K562 (cell line): ENCODE measurements at regions not wholly inside any gene's neighbourhood (a gene's known extent, or its start where the extent isn't known, plus 50 kb on each side); places are given as distances from the start of the nearest gene placed in this dataset.

Source experiments
- ATAC-seq: fragments of 200-7000 bp; cut with Tn5 transposase; 3 replicates; pipeline ENCODE4 v1.9.1; 2020; ENCODE audit warnings: moderate library complexity
- BruUV-seq: library from RNA; stranded (reverse); fragments of 400-500 nt; replicated peaks from 2 replicates; lab custom pipeline; 2021; lab: Mats Ljungman, UMichigan
- CTCF ChIA-PET: fragments of 300-600 bp; formaldehyde crosslinking; extraction: SDS; loops from one replicate; lab custom pipeline; 2021; ENCODE audit warnings: low intra/inter-chr PET ratio; lab: Yijun Ruan, JAX
- POLR2A ChIA-PET: fragments of 300-600, 350-650 bp; sonication (Branson Sonifier 250); formaldehyde crosslinking; extraction: SDS; loops from one replicate; lab custom pipeline; 2021; ENCODE audit warnings: antibody characterized with exemption, inconsistent platforms; lab: Yijun Ruan, JAX
- DNase-seq, 4 experiments: peaks; one replicate each; pipeline versions ENCODE4 v3.0.0 to v3.0.0-alpha.2; 2011 to 2018; ENCODE audit warnings: low spot score in 3 of 4, mixed read lengths in 3 of 4; ENCODE audit errors: extremely low read depth in 1 of 4
- FAIRE-seq: peaks from 2 replicates; lab custom pipeline; 2011; peaks lifted over from hg19 to GRCh38; lab: Jason Lieb, UNC
- H2AFZ ChIP-seq: 2 replicates; pipeline ENCODE4 v1.6.0; 2011; ENCODE audit warnings: low read depth, low read length, control low read depth, inconsistent platforms
- H3K27ac ChIP-seq: fragments of 200-600 bp; 3 replicates; pipeline ENCODE4 v1.8.0; 2011; ENCODE audit warnings: low read depth, mild to moderate bottlenecking, control low read depth, inconsistent platforms, low read length, moderate library complexity, mixed read lengths; ENCODE audit errors: extremely low read depth
- H3K27me3 ChIP-seq, 2 experiments: fragments of 300-600 bp in 1 of 2; 2 replicates in 1 of 2; 3 replicates in 1 of 2; pipeline versions ENCODE4 v1.6.0 to v1.8.0; 2011; ENCODE audit warnings: inconsistent platforms in 2 of 2, low read length in 2 of 2, mild to moderate bottlenecking in 1 of 2, mixed read lengths in 1 of 2, moderate library complexity in 1 of 2; ENCODE audit not compliant: control insufficient read depth in 2 of 2, insufficient read depth in 2 of 2
- H3K36me3 ChIP-seq: fragments of 300-600 bp; 3 replicates; pipeline ENCODE4 v1.8.0; 2011; ENCODE audit warnings: mild to moderate bottlenecking, low read length, inconsistent platforms; ENCODE audit not compliant: control insufficient read depth, insufficient read depth
- H3K4me1 ChIP-seq, 2 experiments: fragments of 200-600 bp in 1 of 2; replicated peaks in 1 of 2; 2 replicates in 1 of 2; 3 replicates in 1 of 2; pipeline versions ENCODE4 v1.5.1 to v1.8.0; 2011; ENCODE audit warnings: inconsistent platforms in 2 of 2, low read length in 2 of 2, mild to moderate bottlenecking in 1 of 2, mixed read lengths in 1 of 2, moderate library complexity in 1 of 2; ENCODE audit not compliant: control insufficient read depth in 2 of 2, insufficient read depth in 2 of 2
- H3K4me2 ChIP-seq: 2 replicates; pipeline ENCODE4 v1.6.1; 2011; ENCODE audit warnings: low read length, control low read depth, inconsistent platforms, mixed read lengths; ENCODE audit not compliant: insufficient read depth
- H3K4me3 ChIP-seq: fragments of 200-600 bp; sonication (generic), shearing (Covaris generic); 2 replicates; pipeline ENCODE4 v1.5.1; 2016; ENCODE audit warnings: control low read depth, inconsistent platforms
- H3K79me2 ChIP-seq: fragments of 200-600 bp; 3 replicates; pipeline ENCODE4 v1.8.0; 2011; ENCODE audit warnings: low read length, inconsistent platforms; ENCODE audit not compliant: control insufficient read depth, insufficient read depth
- H3K9ac ChIP-seq, 2 experiments: 2 replicates each; pipeline versions ENCODE4 v1.6.0 to v1.6.1; 2011; ENCODE audit warnings: low read depth in 2 of 2, low read length in 2 of 2, control low read depth in 1 of 2, inconsistent platforms in 1 of 2, mild to moderate bottlenecking in 1 of 2, mixed read lengths in 1 of 2; ENCODE audit not compliant: insufficient read depth in 1 of 2
- H3K9me1 ChIP-seq: one replicate; pipeline ENCODE4 v1.6.0; 2011; ENCODE audit warnings: inconsistent platforms, mild to moderate bottlenecking, low read length, moderate library complexity; ENCODE audit not compliant: control insufficient read depth, insufficient read depth
- H3K9me3 ChIP-seq: replicated peaks from 2 replicates; pipeline ENCODE4 v1.5.1; 2011; ENCODE audit warnings: low read depth, low read length, inconsistent platforms; ENCODE audit not compliant: control insufficient read depth, insufficient read depth
- H4K20me1 ChIP-seq: replicated peaks from 2 replicates; pipeline ENCODE4 v1.6.1; 2011; ENCODE audit warnings: low read length, inconsistent platforms, mixed read lengths; ENCODE audit not compliant: control insufficient read depth, insufficient read depth
- BHLHE40 ChIP-seq: IDR thresholded peaks from 2 replicates; pipeline ENCODE4 v1.6.1; 2011; ENCODE audit warnings: low read length, improper control_type of control experiment
- CBFB ChIP-seq: sonication (generic); formaldehyde crosslinking; IDR thresholded peaks from 2 replicates; pipeline ENCODE4 v1.4.0; 2020; ENCODE audit warnings: mild to moderate bottlenecking, missing genetic modification reagents
- CHAMP1 ChIP-seq: fragments of 450-650 bp; IDR thresholded peaks from 2 replicates; pipeline ENCODE4 v1.6.1; 2016; ENCODE audit warnings: mild to moderate bottlenecking
- CTCF ChIP-seq, 3 experiments: IDR thresholded peaks in 2 of 3; conservative IDR thresholded peaks in 1 of 3; 2 replicates each; pipeline ENCODE4 v1.5.1; 2011 to 2012; ENCODE audit warnings: low read length in 3 of 3, mild to moderate bottlenecking in 3 of 3, control low read depth in 2 of 3, improper control_type of control experiment in 1 of 3, inconsistent platforms in 1 of 3, low read depth in 1 of 3, mixed read lengths in 1 of 3, moderate library complexity in 1 of 3; ENCODE audit not compliant: insufficient read depth in 2 of 3
- RB1 ChIP-seq: fragments of 450-650 bp; IDR thresholded peaks from 2 replicates; pipeline ENCODE4 v1.6.1; 2017; ENCODE audit warnings: low read depth, mild to moderate bottlenecking
- STAT5A ChIP-seq: IDR thresholded peaks from 2 replicates; pipeline ENCODE4 v1.6.1; 2012; ENCODE audit warnings: low read length, inconsistent platforms, borderline replicate concordance
- TFAM ChIP-seq: fragments of 250-450 bp; sonication (Bioruptor Pico); conservative IDR thresholded peaks from 2 replicates; pipeline ENCODE4 v1.5.0; 2021; ENCODE audit warnings: mild to moderate bottlenecking, moderate library complexity
- WHSC1 ChIP-seq: IDR thresholded peaks from one replicate; pipeline ENCODE4 v1.6.1; 2012; ENCODE audit warnings: low read length, control low read depth, inconsistent platforms
- ZNF589 ChIP-seq: fragments of 200-800 bp; sonication (Bioruptor generic); IDR thresholded peaks from 2 replicates; pipeline ENCODE4 v1.6.1; 2016; ENCODE audit warnings: low read depth, missing genetic modification characterization, missing compliant biosample characterization
- WGBS: fragments of 100-300 bp; shearing (Covaris generic); methylation state at CpG from one replicate; pipeline ENCODE4 v1.1.6; 2016; ENCODE audit warnings: low coverage, mixed read lengths; ENCODE audit not compliant: insufficient coverage; ENCODE audit errors: missing lambda C conversion rate; 5-methylcytosine and 5-hydroxymethylcytosine counted together
- in situ Hi-C: fragments of 300-500 bp; cut with MboI; formaldehyde crosslinking; loops from 4 replicates; pipeline ENCODE4 v1.15.0; 2018; ENCODE audit warnings: inconsistent platforms, mixed read lengths
- intact Hi-C: fragments of 100-400 bp; cut with micrococcal nuclease; formaldehyde crosslinking; loops from 2 replicates; pipeline ENCODE4 v1.14.2; 2022
- TF ChIP-seq, protein P1 (sequence below), 2 experiments: fragments of 450-650 bp; conservative IDR thresholded peaks; 2 replicates each; pipeline ENCODE4 v1.6.1; 2017; ENCODE audit warnings: mild to moderate bottlenecking in 2 of 2, moderate library complexity in 2 of 2

DNA sequence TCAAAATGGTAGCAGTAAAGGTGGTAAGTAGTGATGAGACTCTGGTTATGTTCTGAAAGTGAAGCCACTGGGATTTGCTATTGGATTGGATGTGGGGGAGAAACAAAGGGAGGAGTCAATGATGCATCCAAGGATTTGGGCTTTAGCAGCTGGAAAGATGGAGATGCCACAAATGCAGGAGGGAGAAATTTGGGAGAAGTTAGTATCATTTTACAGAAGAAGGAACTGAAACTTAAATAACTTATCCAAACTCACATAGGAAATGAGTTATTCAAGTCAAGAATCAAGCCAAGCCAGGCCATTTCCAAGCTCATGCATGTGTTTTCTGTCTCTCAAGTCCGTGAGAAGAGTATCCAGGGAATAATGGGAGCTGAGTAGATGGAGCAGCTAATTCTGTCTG lies 155.1 kb upstream of the TNFAIP3 start:
- Histone ChIP-seq H3K4me1 (0 out of 5 replicates have a peak, but pooled peaks cover 0 to 8% of the 10 kb centered on the region in 2 experiments), H3K4me2 (no peak overlapping the region), H3K4me3 (no peak overlapping the region), H3K36me3 (no peaks in the 10 kb centered on the region), H3K79me2 (no peaks in the 10 kb centered on the region), H3K27ac (no peak overlapping the region), H2AFZ (no peak overlapping the region), H4K20me1 (no peaks in the 10 kb centered on the region), H3K9me3 (no peaks in the 10 kb centered on the region), H3K27me3 (no peaks in the 10 kb centered on the region), H3K9ac (no peak overlapping the region)
- ChIA-PET POLR2A (interaction anchor here (1.0 to 1.1 kb wide), 3 partner anchors 15 to 294 kb away, joined by 3 read pairs; no protein-coding TSS in a partner anchor), CTCF (no interaction called here)
- intact Hi-C loops (no loop called here), in situ Hi-C loops (loop anchor here (10.0 kb wide), 1 partner anchor 233 kb away; no protein-coding TSS in a partner anchor)
- WGBS: 6% methylated on average over 1 of the region's 1 CpG
- DNase-seq: no peak
- TF ChIP-seq RB1: no peak
- no peak for TF ChIP-seq WHSC1
- no peak for TF ChIP-seq BHLHE40
- no peak for TF ChIP-seq CBFB
- no peak for TF ChIP-seq STAT5A
- no peak for TF ChIP-seq CHAMP1
- TF ChIP-seq ZNF589 (CRISPR knock-in tag): no peak
- TF ChIP-seq CTCF (IDR thresholded peaks at IDR 0.05 in 2 of 3, conservative IDR thresholded peaks at IDR 0.05 in 1 of 3; ENCODE audit: insufficient read depth in 2 of 3, low read depth in 1 of 3, low read length in 3 of 3): no peak
- TF ChIP-seq TFAM (CRISPR knock-in tag): no peak
- TF ChIP-seq, protein P1, sequence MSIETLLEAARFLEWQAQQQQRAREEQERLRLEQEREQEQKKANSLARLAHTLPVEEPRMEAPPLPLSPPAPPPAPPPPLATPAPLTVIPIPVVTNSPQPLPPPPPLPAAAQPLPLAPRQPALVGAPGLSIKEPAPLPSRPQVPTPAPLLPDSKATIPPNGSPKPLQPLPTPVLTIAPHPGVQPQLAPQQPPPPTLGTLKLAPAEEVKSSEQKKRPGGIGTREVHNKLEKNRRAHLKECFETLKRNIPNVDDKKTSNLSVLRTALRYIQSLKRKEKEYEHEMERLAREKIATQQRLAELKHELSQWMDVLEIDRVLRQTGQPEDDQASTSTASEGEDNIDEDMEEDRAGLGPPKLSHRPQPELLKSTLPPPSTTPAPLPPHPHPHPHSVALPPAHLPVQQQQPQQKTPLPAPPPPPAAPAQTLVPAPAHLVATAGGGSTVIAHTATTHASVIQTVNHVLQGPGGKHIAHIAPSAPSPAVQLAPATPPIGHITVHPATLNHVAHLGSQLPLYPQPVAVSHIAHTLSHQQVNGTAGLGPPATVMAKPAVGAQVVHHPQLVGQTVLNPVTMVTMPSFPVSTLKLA (conservative IDR thresholded peaks at IDR 0.05): no peak
- TF ChIP-seq, all 486 proteins: peak for 0
- no peak for FAIRE-seq
- H3K9me1 ChIP-seq: no peaks in the 10 kb centered on the region
- no peak for ATAC-seq
- no TSS peak for BruUV-seq
